ENCODE measurements at regions not wholly inside any gene's neighbourhood (a gene's known extent, or its start where the extent isn't known, plus 50 kb on each side); places are given as distances from the start of the nearest gene placed in this dataset.

- no peak for TF ChIP-seq CTCF (IDR thresholded peaks at IDR 0.05)
- TF ChIP-seq TAF1 (IDR thresholded peaks at IDR 0.05; ENCODE audit: borderline replicate concordance, low read depth, low read length) = no peak
- no peak for TF ChIP-seq RXRA (IDR thresholded peaks at IDR 0.05; ENCODE audit: borderline replicate concordance, low read depth)
- TF ChIP-seq EZH2phosphoT487 (IDR thresholded peaks at IDR 0.05; ENCODE audit: borderline replicate concordance, low read depth) = no peak
- no peak for TF ChIP-seq MXI1 (IDR thresholded peaks at IDR 0.05; ENCODE audit: low read depth, low read length)
- no peak for TF ChIP-seq FOSL2 (IDR thresholded peaks at IDR 0.05; ENCODE audit: borderline replicate concordance, low read depth)
These were observed 120.5 kb downstream of the TUSC1 start for GRCh38 chr9:25557645-25558300.
